ENCODE measurements at regions not wholly inside any gene's neighbourhood (a gene's known extent, or its start where the extent isn't known, plus 50 kb on each side); places are given as distances from the start of the nearest gene placed in this dataset.

- peaks cover 0 to 18% of the 10 kb centered on the region in 2 donors for H3K27me3 ChIP-seq
- no peaks in the 10 kb centered on the region for H3K36me3 ChIP-seq
- no peaks in the 10 kb centered on the region for H3K4me1 ChIP-seq
- DNase-seq (ENCODE audit: low spot score in 2 of 2) = no peak
- no peak overlapping the region for H3K27ac ChIP-seq
- H3K4me3 ChIP-seq = no peak overlapping the region
- intact Hi-C loops (cut with DNase I; ENCODE audit: low total_unique reads) = no loop called here
- H3K9me3 ChIP-seq = no peaks in the 10 kb centered on the region
- no peak for TF ChIP-seq POLR2AphosphoS5 (IDR thresholded peaks at IDR 0.05)
- no peak for TF ChIP-seq POLR2A (IDR thresholded peaks at IDR 0.05)
- no peak for TF ChIP-seq CTCF (IDR thresholded peaks at IDR 0.05)
Observed at GRCh38 chrX:10072786-10073568, 83.8 kb upstream of the CLCN4 start.

- H3K4me1 ChIP-seq = no peaks in the 10 kb centered on the region
- peaks cover 0 to 18% of the 10 kb centered on the region in 2 donors for H3K27me3 ChIP-seq
- no peaks in the 10 kb centered on the region for H3K9me3 ChIP-seq
- intact Hi-C loops (cut with DNase I; ENCODE audit: low total_unique reads) = no loop called here
- H3K4me3 ChIP-seq = no peak overlapping the region
- H3K27ac ChIP-seq = no peak overlapping the region
- TF ChIP-seq POLR2AphosphoS5 (IDR thresholded peaks at IDR 0.05) (no peak), CTCF (IDR thresholded peaks at IDR 0.05) (no peak), POLR2A (IDR thresholded peaks at IDR 0.05) (no peak)
- no peak for DNase-seq (ENCODE audit: low spot score in 2 of 2)
- H3K36me3 ChIP-seq = no peaks in the 10 kb centered on the region
Observed at GRCh38 chrX:10073671-10074070, 83.1 kb upstream of the CLCN4 start.

GRCh38 chrX:10074241-10074941 is 82.4 kb upstream of the CLCN4 start:
- Histone ChIP-seq H3K9me3 (no peaks in the 10 kb centered on the region), H3K4me3 (no peak overlapping the region), H3K27ac (no peak overlapping the region), H3K27me3 (peaks cover 0 to 15% of the 10 kb centered on the region in 2 donors), H3K4me1 (no peaks in the 10 kb centered on the region), H3K36me3 (no peaks in the 10 kb centered on the region)
- DNase-seq (ENCODE audit: low spot score in 2 of 2) = peak in 1 of 2 donors; percentile 29
- intact Hi-C loops (cut with DNase I; ENCODE audit: low total_unique reads) = no loop called here
- TF ChIP-seq CTCF (IDR thresholded peaks at IDR 0.05) = no peak

DNA sequence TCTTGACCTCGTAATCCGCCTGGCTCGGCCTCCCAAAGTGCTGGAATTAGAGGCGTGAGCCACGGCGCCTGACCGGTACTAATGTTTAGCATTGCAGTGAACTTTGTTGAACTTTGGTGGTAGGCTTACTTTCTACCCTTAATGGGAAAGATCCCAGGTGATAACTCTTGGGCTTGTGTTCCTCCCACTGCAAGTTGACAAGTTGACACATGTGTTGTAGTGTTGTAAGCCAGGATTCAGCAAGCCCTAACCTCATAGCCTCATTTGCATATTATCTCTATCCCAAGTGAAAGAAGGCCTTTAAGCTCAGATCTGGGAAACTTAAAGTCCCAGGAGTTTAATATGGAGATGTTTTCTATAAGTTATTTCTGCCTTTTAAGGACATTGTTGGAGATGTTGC is 80.0 kb upstream of the CLCN4 start:
- intact Hi-C loops (cut with DNase I; ENCODE audit: low total_unique reads) = no loop called here
- Histone ChIP-seq H3K27ac (no peak overlapping the region), H3K9me3 (no peaks in the 10 kb centered on the region), H3K4me1 (no peaks in the 10 kb centered on the region), H3K27me3 (peaks cover 0 to 24% of the 10 kb centered on the region in 2 donors), H3K36me3 (no peaks in the 10 kb centered on the region), H3K4me3 (no peak overlapping the region)
- DNase-seq (ENCODE audit: low spot score in 2 of 2) = no peak
- TF ChIP-seq CTCF (IDR thresholded peaks at IDR 0.05) = no peak
- TF ChIP-seq POLR2A (IDR thresholded peaks at IDR 0.05) = no peak
- TF ChIP-seq POLR2AphosphoS5 (IDR thresholded peaks at IDR 0.05) = no peak

Measured in breast epithelium (tissue), 4 donors.